GM12874 (cell line): ENCODE measurements at regions not wholly inside any gene's neighbourhood (a gene's known extent, or its start where the extent isn't known, plus 50 kb on each side); places are given as distances from the start of the nearest gene placed in this dataset.

ENCODE experiments used
- TF ChIP-seq, protein P1 (sequence below): IDR thresholded peaks from 2 replicates; pipeline ENCODE4 v1.5.1; 2011; ENCODE audit warnings: low read depth, mild to moderate bottlenecking, control low read depth, low read length, moderate library complexity; ENCODE audit not compliant: insufficient read depth

DNA sequence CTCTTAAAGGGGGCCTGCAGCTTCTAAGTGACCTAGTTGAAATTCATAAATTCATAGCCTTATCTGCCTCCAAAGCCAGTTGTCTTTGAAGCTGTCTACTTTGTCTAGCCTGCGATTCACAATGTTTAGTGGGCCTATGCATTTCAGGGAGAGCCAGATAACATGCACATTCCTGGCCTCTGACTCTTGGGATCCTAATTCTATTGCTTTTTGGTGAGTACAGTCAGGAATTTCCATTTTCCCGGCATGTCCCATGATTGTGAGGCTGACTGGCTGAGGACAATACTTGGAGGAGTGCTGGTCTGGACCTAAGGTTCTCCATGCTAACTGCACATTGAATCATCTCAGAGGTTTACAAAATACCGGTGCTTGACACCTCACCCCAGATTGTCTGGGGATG is 155.0 kb downstream of the MSL3 start:
- TF ChIP-seq, protein P1, sequence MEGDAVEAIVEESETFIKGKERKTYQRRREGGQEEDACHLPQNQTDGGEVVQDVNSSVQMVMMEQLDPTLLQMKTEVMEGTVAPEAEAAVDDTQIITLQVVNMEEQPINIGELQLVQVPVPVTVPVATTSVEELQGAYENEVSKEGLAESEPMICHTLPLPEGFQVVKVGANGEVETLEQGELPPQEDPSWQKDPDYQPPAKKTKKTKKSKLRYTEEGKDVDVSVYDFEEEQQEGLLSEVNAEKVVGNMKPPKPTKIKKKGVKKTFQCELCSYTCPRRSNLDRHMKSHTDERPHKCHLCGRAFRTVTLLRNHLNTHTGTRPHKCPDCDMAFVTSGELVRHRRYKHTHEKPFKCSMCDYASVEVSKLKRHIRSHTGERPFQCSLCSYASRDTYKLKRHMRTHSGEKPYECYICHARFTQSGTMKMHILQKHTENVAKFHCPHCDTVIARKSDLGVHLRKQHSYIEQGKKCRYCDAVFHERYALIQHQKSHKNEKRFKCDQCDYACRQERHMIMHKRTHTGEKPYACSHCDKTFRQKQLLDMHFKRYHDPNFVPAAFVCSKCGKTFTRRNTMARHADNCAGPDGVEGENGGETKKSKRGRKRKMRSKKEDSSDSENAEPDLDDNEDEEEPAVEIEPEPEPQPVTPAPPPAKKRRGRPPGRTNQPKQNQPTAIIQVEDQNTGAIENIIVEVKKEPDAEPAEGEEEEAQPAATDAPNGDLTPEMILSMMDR: no peak

DNA sequence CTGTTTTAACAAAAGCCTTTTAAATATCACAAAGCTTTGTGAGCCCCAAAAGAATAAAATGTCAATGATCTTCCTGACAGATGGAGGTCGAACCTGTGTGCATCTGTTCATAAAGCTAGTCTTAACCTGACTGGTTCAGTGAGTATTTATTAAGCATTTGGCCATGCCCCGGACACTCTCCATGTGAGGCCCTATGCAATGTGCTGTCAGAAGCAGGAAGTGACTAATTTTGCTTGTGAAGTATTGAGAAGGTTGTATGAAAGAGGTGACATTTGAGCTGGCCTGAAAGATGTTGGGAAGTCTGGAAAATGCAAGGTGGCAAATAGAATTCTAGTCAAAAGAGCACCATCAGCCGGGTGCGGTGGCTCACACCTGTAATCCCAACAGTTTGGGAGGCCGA is 171.4 kb downstream of the MSL3 start:
- TF ChIP-seq, protein P1: no peak

DNA sequence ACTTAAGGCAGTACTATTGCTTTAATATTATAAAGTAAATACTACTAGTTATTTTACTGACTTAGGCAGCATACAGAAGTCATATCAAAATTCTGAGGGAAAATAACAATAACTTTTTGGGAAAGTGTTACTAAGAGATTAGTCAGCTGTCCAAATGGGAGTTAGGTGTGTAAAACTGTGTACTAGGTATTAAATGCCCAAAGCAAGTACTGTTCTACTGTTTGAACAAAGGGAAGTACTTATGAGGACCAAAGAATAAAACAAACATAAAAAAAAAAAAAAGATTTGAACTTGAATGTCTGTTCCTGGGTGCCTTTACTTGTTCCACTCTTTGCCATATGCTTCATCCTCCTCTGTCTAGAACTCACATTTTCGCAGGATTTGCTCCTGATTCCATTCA is 174.4 kb downstream of the MSL3 start:
- TF ChIP-seq, protein P1: no peak

DNA sequence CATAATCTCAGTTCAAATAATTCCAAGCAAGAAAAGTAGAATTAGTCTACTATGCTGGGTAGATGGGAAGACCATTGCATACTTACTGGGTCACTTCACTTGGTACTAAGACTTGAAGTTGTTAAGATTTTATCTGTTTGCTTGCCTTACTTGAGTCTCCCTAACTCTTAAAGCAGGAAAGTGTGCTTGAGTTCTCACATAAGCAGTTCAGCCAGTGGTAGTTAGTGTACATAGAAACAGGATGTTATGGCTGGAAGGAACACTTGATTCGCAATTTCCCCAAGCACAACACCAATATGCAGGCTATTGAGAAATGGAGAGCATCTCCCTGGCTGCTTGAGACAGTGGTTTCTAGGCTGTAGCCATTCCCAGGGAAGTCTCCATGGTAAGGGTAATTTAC is 176.1 kb downstream of the MSL3 start:
- TF ChIP-seq, protein P1: no peak

DNA sequence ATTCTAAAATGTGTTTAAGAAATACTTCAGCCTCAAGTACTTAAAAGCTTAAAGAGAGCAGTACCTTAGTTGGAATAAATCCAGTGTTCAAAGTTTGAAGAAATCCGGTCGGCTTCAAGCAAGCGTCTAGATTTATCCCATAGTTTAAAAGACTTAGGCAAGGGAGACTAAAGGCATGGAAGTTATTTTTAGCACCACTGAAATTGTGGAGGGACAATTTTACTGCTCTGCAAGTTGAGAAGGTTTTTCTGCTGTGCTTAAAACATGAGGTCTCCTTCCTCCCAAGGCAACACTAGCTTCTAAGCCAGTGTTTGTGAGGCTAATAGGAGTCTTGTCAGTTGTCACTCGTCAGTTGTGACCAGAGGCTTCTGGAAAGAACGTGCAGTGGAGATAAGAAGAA is 183.5 kb downstream of the MSL3 start:
- TF ChIP-seq, protein P1: no peak

DNA sequence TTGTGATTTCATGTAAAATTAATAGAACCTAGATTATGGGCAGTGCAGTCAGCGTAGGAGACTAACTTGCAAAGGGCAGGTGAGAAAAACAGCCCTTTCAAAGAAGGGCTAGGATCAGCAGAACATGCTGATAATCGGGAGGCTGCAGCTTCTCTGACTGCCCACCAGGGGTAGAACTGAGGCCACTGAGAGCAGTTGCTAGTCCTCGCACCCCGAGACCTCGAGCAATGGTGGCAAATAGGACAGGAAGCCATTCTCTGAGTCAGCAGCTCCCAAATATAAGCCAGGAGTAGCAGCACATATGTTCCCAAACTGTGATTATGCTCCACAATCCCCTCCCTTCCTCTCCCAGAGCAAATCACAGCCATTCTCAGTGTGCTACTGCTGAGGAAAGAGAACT is 186.5 kb downstream of the MSL3 start:
- TF ChIP-seq, protein P1: peak; percentile 29; the same call in 1 of the 2 replicates

DNA sequence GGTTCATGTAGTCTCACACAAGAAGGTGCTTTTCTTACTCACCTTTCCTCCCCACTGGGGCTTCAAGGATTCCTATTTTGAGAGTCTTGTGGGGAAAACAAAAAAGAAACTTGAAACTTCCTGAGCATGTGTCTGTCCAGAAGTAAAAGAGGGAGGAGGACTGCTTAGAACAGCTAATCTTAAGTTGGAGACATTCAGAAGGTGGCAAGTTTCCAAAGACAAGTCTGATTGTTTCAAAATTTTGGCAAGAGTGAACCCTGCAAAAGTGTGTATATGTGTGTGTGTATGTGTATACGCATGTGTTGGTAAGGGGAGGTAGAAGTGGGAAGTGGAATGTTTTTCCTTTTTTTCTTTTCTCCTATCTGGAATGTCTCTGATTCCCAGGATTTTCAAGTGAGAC is 189.0 kb upstream of the FRMPD4 start:
- TF ChIP-seq, protein P1: no peak
